ENCODE measurements at regions not wholly inside any gene's neighbourhood (a gene's known extent, or its start where the extent isn't known, plus 50 kb on each side); places are given as distances from the start of the nearest gene placed in this dataset.

- TF ChIP-seq TCF12 (IDR thresholded peaks at IDR 0.05; ENCODE audit: low read depth, low read length) (no peak), ATF2 (IDR thresholded peaks at IDR 0.05; ENCODE audit: low read length) (no peak), TAF1 (IDR thresholded peaks at IDR 0.05; ENCODE audit: low read depth, low read length) (no peak), TBP (IDR thresholded peaks at IDR 0.05; ENCODE audit: low read depth, low read length) (no peak)
Measured at GRCh38 chr2:192459422-192459821, 264.7 kb upstream of the TMEFF2 start (continued).
